ENCODE measurements at regions not wholly inside any gene's neighbourhood (a gene's known extent, or its start where the extent isn't known, plus 50 kb on each side); places are given as distances from the start of the nearest gene placed in this dataset.
"Not testable (repeated sequence)": the region's sequence is repeated elsewhere in the genome, so short reads cannot be mapped to it uniquely, and the experiment has no call there.

DNA sequence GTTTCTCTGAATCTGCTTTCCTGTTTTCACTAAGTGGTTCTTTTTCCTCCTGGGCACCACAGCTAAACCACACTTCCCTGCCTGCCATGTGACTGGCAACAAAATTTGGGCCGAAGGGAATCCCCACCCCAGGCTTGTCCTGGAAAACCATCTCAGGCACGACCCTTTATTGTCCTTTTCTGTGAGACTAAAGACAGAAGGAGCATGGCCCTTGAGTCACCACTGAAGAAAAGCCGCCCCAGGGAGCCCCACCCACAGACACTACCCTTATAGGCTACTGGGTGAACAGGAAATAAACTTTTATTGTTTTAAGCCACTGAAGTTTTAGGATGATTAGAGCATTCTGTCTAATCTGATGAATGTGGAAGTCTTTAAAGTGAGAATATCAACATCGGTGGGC, 88.6 kb upstream of the BRD7 start:
- no peak for DNase-seq (ENCODE audit: extremely low read depth in 1 of 11, low read depth in 9 of 11, low spot score in 4 of 11)

DNA sequence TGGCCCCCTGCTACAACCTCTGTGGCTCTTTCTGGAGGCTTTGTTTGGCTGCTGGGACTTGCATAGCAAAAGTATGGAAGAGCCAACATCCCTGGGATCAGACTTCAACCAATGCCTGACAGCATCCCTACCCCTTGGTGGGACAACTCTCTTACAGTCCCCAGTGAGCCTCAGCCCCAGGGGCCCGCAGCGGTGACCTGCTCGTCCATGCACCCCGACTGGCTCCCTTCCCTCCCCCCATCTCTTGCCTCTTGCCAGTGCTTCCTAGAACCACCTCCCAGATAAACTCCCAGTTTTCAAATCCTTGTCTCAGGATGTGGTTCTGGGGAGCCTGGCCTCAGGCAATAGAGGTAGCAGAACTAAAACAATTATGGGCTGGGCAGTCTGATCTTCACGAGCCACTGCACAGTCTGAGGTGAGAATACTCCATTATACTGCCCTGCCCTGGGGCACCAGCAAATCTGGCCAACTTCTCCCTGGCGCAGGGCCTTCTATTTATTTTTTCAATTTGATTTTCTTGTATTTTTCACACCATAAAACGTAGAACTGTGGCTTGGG, 86.6 kb upstream of the BRD7 start:
- DNase-seq (ENCODE audit: extremely low read depth in 1 of 11, low read depth in 9 of 11, low spot score in 4 of 11) = no peak

GRCh38 chr16:50453446-50453845, 84.7 kb upstream of the BRD7 start:
- DNase-seq (ENCODE audit: extremely low read depth in 1 of 11, low read depth in 9 of 11, low spot score in 4 of 11) = no peak

DNA sequence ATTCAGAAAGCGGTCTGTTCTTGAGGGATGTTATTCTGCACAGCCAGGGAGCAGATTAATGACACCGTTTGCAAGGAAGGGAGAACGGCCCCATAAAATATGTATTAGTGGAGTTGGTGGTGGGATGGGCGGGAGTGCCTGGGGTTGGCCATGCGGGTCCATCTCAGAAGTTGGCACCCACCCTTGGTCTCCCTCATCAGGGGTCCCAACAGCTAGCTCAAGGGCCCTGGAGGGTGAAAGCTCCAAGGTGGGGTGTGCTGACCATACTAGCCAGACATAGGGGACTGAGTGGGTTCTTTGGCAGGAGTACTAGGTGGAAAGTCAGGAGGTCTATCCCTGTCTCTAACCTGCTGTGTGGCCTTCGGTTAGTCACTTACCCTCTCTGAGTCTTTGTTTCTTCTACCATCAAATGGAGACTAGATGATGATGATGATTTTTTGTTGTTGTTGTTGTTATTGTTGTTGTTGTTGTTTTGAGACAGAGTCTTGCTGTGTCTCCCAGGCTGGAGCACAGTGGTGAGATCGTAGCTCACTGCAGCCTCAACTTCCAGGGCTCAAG, 83.2 kb upstream of the BRD7 start:
- DNase-seq (ENCODE audit: extremely low read depth in 1 of 11, low read depth in 9 of 11, low spot score in 4 of 11) = no peak

DNA sequence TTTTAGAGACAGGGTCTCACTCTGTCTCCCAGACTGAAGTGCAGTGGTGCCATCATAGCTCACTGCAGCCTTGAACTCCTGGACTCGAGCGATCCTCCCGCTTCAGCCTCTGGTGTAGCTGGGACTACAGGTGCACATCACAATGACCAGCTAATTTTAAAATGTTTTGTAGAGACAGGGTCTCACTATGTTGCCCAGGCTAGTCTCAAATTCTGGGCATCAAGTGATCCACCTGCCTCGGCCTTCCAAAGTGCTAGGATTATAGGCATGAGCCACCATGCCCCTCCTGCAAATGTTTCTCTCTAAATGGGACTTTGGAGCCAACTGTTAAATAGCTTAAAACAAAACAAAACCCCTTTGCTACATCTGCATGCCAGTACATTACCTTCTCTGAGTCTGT, 82.2 kb upstream of the BRD7 start:
- DNase-seq (ENCODE audit: extremely low read depth in 1 of 11, low read depth in 9 of 11, low spot score in 4 of 11) = no peak

- DNase-seq (ENCODE audit: extremely low read depth in 1 of 11, low read depth in 9 of 11, low spot score in 4 of 11) = no peak
Observed at GRCh38 chr16:50449800-50450199, 81.0 kb upstream of the BRD7 start.

GRCh38 chr16:50448981-50449380, 80.2 kb upstream of the BRD7 start:
- no peak for DNase-seq (ENCODE audit: extremely low read depth in 1 of 11, low read depth in 9 of 11, low spot score in 4 of 11)

DNA sequence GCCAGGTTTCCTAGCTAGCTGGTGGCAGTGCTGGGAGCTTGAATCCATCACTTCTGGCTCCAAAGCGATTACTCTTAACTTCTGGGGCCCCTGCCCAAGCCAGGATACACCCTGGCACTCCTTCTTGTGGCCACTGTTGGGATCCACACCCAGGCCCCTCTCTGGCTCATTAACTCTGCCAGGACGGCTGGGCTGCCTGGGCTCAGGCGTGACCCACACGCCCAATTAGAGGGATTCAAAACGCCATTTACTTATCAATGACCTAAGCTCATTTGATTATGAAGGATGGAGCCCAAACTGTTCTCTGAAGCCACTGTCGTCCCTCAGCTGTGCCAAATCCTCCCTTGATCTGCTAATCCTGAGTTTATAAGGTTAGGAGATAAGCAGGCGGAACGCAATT, 79.7 kb upstream of the BRD7 start:
- DNase-seq (ENCODE audit: extremely low read depth in 1 of 11, low read depth in 9 of 11, low spot score in 4 of 11) = no peak

DNA sequence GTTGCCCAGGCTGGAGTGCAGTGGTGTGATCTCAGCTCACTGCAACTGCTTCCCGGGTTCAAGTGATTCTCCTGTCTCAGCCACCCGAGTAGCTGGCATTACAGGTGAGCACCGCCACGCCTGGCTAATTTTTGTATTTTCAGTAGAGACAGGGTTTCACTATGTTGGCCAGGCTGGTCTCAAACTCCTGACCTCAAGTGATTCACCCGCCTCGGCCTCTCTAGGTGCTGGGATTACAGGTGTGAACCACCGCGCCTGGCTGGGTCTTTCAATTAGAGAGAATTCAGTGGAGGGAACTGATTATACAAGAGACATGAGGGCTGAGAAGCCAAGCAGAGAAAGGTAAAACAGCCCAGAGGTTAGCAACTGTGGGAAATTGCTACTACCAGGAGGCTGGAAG, 78.6 kb upstream of the BRD7 start:
- DNase-seq (ENCODE audit: extremely low read depth in 1 of 11, low read depth in 9 of 11, low spot score in 4 of 11) = not testable (repeated sequence)

DNA sequence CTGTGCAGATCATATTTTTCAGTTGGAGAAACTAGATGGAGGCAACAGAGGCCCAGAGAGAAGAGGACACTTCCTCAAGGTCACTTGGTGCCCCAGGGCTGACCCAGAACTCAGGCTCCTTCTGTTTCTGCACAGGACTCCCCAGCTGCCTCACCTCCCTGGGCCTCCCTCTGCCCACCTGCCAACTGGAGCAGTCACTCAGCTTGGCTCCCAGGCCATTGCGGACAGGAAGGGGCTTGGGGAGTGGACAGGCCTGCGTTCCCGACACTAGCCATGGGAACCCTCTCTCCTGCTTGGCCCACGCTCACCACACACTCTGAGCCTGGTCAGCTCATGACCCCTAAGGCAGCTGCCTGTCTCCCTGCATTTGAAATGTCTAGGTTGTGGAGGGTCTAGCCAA, 78.1 kb upstream of the BRD7 start:
- DNase-seq (ENCODE audit: extremely low read depth in 1 of 11, low read depth in 9 of 11, low spot score in 4 of 11) = no peak

GRCh38 chr16:50445621-50446555, 77.1 kb upstream of the BRD7 start:
- DNase-seq (ENCODE audit: extremely low read depth in 1 of 11, low read depth in 9 of 11, low spot score in 4 of 11) = no peak

DNA sequence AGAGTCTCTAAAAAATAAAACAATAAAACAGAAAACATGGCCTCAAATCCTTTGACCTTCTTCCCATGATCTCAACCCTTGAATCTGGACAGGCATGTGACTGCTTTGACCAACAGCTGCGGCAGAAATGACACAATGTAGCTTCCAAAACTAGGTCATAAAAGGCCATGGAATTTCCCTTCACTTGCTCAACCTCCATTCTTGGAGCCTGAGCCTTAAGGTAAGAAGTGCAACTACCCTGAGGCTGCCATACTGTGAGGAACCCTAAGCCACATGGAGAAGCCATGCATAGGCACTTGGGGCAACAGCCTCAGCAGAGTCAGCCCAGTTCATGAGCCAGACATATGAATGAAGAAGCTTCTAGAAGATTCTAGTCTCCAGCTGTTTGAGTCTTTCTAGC, 75.7 kb upstream of the BRD7 start:
- no peak for DNase-seq (ENCODE audit: extremely low read depth in 1 of 11, low read depth in 9 of 11, low spot score in 4 of 11)

DNA sequence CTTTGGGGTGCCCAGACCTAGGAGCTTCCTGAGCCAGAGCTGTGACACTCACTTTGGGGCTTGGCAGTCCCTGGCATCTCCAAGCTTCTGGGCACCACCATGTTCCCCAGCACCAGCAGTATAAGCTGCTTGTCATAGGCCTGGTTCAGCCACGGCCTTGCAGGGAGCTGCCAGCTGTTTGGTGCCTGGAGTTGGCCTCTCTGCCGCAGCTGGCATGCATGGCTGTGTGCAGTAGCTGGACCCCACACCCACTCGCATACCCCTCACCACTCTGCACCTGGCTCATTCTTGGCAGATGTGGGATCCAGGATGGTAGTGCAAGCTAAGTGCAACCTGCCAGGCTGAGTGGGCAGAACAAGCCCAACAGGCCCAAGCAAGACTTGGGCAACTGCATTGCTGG, 73.4 kb upstream of the BRD7 start:
- no peak for DNase-seq (ENCODE audit: extremely low read depth in 1 of 11, low read depth in 9 of 11, low spot score in 4 of 11)

- no peak for DNase-seq (ENCODE audit: extremely low read depth in 1 of 11, low read depth in 9 of 11, low spot score in 4 of 11)
Observed at GRCh38 chr16:50441486-50442157, 72.8 kb upstream of the BRD7 start.

- DNase-seq (ENCODE audit: extremely low read depth in 1 of 11, low read depth in 9 of 11, low spot score in 4 of 11) = no peak
Observed at GRCh38 chr16:50440991-50441390, 72.2 kb upstream of the BRD7 start.

DNA sequence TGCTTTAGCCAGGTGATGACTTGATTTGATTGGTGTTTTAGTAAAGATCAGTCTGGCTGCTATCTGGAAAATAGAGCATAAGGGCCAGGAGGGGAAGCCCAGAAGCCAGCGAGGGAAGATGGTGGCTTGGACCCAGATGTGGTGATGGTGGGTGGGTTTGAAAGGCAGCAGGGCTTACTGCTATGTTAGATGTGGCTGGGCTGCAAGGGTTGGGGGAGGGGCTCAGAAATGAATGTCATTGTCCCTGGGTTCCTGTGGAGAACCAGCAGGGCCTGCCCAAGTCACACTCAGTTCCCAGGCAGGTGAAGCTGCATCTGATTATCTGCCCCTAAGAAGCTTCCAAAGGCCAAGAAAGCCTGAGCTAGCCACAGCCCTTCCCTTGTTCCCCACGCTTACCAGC, 71.7 kb upstream of the BRD7 start:
- DNase-seq (ENCODE audit: extremely low read depth in 1 of 11, low read depth in 9 of 11, low spot score in 4 of 11) = no peak

GRCh38 chr16:50437769-50438437, 69.1 kb upstream of the BRD7 start:
- DNase-seq (ENCODE audit: extremely low read depth in 1 of 11, low read depth in 9 of 11, low spot score in 4 of 11) = peak in 3 of 11 donors; percentile 12 to 44 (median 33)

- DNase-seq (ENCODE audit: extremely low read depth in 1 of 11, low read depth in 9 of 11, low spot score in 4 of 11) = no peak
Observed at GRCh38 chr16:50436271-50436670, 67.5 kb upstream of the BRD7 start.

DNA sequence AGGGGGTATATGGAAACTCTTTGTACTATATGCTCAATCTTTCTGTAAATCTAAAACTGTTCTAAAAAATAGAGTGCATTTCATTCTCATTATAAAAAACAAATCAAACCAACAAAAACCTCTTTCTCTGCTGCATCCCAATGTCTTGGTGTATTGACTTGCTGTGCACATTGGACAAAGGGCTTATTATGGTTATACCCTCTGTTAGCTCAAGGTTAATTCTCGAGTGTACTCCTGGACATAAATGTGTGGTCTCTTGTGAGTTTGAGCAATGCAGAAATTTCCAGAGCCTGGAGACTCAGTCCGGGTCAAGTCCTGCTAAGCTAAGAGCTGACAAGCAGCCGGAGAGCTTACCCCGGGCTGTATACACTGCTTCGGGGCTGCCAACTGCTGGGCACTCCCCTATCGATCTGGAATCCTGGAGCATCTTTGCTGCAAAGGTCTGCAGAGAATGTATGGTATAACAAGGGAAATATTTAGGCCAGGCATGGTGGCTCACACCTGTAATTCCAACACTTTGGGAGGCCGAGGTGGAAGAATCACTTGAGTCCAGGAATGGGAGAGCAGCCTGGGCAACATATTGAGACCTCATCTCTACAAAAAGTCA, 66.2 kb upstream of the BRD7 start:
- DNase-seq (ENCODE audit: extremely low read depth in 1 of 11, low read depth in 9 of 11, low spot score in 4 of 11) = no peak
